ENCODE measurements at regions not wholly inside any gene's neighbourhood (a gene's known extent, or its start where the extent isn't known, plus 50 kb on each side); places are given as distances from the start of the nearest gene placed in this dataset.

DNA sequence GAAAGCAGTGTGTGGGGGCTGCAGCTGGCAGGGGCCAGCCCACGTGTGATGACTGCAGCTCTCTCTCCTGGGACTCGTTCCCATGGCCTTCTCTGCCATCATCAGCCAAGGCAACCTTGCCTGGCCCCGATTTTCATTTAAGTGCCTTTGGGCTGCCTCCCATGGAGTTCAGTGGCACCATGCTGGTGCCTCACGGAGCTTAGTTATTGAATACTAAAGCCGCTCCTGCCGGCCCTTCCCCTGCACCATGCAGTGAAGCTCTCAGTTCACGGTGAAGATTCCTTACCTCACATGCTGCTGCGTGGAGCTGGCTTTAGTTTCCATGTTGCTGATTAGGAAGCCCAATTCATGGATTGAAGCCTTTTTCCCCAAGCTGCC, 141.5 kb upstream of the EEPD1 start:
- DNase-seq, result no peak

DNA sequence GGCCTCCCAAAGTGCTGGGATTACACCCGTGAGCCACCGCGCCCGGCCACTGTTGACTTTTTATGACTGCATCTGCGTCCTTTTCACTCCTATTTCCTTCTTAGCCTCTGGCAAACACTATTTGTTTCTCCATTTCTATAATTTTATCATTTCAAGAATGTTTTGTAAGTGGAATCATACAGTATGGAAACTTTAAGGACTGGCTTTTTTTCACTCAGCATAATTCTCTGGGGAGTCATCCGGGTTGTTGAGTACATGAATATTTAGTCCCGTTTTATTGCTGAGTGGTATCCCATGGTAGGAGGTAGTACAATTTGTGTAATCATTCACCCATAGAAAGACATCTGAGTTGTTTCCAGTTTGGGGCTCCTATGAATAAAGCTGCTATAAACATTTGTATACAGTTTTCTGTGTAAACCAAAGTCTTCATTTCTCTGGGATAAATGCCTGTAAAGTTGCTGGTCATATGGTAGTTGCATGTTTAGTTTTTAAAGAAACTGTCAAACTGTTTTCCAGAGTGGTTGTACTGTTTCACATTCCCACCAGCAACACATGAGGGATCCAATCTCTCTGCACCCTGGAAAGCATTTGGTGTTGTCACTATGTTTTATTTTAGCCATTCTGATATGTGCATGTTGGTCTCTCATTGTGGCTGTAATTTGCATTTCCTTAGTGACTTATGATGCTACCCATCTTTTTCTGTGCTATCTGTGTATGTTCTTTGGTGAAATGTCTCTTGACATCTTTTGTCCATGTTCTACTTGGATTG, 139.6 kb upstream of the EEPD1 start:
- no peak for DNase-seq

DNA sequence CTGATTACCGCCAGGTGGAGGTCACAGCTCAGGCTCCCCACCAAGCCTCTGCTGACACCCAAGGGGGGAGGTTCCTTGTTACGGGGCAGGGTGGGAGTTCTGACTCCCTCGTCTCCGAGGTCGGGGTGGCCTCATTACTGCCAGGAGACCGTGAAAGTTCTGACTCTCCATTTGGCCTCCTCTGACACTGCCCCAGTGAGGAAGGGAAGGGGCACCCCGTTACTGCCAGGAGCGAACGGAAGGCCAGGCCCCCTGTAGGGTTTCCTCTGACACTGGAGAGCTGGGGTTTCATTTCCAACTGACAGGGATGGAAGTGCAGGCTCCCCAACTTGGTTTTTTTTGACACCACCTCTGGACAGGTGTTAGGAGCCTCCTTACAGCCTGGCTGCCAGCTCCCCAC, 138.1 kb upstream of the EEPD1 start:
- no peak for DNase-seq

DNA sequence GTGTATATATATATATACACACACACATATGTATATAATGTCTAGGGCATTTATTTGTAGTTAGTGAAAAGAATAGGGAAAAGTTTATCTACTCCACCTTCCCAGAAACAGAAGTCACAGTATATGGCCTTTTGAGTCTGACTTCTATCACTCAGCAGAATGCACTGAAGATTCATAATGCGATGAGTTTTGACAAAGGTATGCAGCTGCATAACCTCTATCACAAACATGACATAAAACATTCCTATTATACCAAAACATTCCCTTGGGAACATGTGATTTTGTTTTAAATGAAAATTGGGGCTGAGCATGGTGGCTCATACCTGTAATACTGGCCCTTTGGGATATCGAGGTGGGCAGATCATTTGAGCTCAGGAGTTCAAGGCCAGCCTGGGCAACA, 137.3 kb upstream of the EEPD1 start:
- DNase-seq, result no peak

DNA sequence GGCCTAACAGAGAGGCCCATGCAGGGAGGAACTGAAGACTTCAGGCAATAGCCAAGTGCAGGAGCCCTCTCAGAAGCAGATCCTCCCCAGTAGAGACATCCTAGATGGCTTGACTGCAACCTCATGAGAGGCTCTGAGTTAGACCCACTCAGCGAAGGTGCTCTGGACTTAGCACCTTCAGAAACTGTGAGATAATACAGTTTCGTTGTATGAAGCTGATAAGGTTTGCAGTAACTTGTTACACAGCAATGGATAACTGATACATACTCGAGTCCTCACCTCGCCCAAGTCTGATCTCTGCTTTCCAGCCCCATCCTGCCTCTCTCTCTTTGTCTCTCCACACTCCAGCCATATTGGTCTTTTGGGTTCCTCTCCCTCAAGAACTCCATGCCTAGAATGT, 136.4 kb upstream of the EEPD1 start:
- no peak for DNase-seq

DNA sequence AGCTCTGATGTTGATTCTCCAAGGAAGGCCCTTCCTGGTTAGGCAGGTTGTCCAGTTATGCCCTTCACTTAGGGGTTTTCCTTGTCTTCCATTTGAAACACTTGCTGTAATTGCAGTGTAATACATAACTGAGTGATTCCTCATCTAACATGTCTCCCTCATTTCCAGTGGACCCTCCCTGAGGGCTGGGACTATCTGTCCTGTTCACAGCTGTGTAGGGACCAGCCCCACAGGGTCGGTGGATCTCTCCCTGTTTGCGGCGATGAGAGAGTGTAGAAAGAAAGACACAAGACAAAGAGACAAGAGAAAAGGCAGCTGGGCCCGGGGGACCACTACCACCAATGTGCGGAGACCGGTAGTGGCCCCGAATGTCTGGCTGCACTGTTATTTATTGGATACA, 135.9 kb upstream of the EEPD1 start:
- no peak for DNase-seq

DNA sequence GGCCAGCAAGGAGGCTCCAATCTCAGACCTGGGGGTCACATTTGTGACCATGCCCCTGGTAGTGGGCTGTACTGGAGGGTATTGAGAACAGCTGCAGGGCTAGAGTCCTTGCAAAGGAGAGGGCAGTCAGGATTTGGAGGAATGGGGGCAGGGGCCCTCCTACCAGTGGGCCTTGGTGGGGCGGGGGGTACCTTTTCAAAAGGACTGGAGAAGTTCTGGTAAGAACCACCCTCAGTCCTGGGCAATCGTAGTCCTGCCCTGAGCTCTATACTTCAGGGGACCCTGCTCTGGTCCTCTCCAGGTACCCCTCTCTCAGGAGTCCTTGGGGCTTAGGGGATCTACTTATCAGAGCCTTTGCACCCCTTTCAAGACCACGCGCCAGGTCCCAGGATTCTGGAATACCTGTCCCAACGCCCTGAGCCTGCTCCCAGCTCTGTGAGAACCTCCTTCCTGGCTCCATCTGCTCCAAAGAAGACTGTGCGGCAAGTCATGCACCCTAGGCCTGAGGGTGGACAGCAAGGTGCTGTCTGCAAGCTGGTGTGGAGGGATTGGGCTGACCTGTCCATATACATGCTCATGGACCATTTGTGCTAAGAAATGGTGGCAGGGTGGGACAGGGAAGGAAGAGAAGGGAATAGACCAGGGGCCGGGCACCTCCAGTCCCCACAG, 134.1 kb upstream of the EEPD1 start:
- no peak for DNase-seq

DNA sequence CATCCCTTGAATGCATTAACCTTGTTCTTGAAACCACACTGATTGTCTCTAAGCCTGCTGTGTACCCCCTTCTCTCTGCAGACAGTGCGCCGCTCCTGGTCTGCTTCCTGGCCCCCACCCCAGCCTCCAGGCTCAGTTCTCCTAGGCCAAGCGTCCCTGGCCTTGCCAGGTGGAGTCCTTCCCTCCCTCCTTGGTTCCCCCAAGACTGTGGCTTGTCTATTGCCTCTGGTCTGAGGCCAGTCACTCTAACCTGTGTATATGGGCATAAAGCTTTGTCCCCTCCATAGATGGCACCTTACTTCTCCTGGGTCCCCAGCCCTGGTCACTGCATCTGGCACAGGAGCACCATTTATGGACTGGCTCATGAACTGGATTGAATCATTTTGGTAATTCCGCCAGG, 133.5 kb upstream of the EEPD1 start:
- DNase-seq, result no peak

DNA sequence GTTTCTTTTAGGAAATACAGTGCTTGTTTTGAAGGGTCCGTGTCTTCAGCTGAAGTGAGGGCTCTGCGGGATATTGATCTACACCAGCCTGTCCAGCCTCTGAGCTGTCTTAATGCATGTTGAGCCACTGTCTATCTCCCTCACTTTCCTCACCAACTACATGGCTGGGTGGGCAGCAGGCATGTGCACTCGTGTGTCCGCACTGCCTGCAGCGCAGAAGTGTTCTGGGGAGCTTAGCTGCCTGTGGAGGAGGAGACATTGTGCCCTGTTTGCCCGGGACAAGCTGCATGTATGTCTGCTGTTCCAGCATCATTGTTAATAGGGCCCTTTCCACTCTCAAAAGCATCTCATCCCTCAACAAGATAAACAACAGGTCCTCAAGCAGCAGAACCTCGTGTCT, 133.1 kb upstream of the EEPD1 start:
- no peak for DNase-seq

DNA sequence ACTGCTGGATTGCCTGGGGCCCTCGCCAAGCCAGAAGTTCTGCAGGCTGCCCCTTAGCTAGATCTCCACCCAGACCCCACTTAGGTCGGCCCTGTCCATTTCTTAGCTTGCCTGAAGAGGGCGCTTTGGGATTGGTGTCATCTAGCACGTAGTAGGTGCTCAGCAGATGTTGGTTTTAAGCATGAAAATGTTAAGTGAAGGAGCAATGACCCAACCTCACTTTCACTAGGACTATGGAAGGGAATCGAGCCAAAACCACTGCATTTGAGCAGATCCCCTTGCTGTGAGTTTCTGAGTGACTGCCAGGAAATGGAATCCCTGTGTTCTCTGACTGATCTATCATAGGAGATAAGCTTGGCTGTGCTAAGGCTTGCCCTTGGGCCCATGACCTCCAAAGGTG, 131.7 kb upstream of the EEPD1 start:
- DNase-seq, result peak in 1 of 2 experiments; percentile 17

DNA sequence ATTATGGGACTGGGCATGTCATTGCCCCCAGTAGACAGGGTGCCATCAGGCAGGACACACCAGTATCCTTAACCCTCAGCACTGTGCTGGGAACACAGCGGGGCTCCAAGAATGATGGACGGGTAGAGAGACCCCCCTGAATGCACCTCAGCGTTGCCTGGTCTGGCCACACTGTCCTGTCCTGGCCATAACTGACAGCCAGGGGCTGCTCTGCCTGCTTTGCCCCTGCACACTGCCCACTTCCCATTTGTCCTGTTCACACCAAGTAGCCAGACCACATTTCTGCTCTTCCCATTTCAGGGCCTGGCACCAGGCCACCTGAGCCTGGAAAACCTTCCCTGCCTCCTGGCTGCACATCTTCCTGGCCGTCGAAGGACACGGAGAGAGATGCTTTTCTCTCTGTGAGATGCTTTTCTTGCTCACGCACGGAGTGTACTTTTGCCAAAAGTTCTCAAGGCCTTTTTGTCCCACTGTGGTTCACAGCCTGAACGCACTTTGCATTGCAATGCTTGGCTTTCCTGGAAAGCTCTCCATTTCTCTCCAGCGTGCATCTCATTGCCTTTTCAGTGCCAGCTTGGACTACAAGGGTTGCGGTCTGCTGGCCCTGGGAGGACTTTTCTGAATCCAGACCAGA, 131.0 kb upstream of the EEPD1 start:
- DNase-seq, result no peak

DNA sequence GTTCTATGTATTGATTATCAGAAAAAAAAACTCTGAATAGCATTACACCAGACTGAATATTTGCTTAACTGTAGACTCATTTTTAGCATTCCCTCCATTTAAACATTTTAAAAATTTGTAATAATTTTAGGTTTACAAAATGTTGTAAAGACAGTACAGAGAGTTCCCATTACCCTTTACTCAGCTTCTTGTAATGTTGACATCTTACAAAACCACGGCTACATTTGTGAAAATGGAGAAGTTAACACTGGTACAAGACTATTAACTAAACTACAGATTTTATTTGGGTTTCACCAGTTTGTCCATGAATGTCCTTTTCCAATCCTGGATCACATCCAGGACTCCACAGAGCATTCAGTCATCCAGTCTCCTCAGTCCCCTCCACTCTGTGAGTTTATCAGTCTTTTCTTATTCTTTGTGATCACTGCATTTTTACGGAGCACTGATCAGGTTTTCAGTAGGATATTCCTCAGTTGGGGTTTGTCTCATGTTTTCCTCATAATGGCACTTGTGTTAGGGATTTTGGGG, 130.0 kb upstream of the EEPD1 start:
- no peak for DNase-seq

DNA sequence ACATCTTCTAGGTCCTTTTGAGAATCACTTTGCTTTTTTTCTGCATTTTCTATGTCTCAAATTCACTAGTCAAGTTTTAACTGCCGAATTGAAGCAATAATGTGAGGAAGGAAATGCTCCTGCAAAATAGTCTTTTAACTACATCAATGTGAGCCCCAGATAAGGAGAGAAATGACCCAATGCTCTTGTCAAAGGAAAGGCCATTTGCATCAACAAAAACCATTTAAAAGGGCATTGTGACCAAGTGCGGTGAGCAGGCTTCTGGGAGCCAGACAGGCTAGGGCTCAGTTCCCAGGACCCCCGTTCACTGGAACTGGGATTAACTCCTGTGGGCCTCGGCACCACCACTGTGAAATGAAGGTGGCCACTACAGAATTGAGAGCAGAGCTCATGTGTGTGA, 127.9 kb upstream of the EEPD1 start:
- no peak for DNase-seq

DNA sequence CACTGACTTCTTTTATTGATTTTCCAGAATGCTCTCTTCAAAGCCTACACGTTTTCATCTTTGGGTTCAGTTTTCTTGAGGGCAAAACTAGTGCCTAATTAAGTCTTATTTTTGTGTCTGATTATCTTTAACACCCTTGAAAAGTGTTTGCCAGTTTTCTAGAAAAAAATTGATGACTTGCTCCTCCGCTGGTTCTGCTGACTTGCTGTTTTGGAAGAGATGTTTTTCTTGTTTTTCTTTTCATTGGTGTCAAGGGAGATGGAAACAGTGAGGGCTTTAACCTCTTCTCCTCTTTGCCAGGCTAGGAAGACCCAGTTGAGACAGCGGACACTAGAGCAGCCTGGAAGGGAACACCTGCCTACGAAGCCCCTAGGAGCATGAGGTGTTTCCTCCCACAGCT, 123.7 kb upstream of the EEPD1 start:
- DNase-seq, result no peak

DNA sequence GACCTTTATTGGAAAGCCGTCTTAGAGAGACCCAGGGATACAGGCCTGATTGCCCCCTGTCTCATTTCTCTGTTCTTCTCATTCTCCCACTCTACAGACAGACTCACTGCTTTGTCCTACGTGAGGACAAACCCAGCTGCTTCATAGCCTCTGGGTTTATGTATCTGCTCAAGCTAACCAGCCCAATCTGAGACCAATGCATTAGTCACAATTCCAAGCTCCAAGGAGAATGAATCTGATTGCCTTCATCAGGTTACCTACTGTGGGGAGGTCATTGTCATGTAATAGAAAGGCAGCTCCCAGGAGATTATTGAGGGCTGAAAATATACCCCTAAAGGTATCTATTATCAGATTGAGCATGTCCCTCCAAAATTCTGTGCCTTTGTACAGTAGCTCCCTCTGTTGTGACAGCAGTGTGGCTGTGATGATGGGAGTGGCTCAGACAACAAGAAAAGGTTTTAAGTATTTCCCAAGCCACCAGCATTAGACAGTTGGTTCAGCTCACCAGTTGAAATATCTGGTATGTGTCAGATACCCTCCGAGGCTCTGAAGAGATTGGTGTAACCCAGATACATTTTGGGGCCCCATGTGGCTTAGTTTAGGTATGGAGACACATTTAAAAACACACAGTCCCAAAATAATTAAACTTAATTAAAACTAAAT, 123.1 kb upstream of the EEPD1 start:
- DNase-seq, result no peak

DNA sequence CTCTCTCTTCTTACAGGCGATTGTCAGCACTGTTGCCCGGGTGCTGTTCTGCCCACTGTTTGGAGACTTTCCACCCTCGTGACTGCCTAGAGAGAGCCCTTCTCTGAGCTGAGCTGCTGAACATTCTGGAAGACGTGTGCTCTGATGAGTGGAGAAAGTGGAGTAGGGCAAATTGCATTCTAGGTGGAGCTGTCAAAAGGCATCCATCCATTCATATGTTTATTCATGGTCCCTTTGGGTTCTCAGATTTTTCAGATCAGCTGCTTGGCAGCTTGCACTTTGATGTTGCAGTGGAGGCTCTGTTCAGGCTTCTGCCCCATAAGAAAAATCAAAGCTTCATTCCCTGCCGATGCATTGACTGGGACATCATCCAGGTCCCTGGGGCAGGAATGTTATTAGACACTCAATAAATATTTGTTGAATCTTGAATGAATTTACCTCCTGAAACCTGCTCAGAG, 120.7 kb upstream of the EEPD1 start:
- no peak for DNase-seq

DNA sequence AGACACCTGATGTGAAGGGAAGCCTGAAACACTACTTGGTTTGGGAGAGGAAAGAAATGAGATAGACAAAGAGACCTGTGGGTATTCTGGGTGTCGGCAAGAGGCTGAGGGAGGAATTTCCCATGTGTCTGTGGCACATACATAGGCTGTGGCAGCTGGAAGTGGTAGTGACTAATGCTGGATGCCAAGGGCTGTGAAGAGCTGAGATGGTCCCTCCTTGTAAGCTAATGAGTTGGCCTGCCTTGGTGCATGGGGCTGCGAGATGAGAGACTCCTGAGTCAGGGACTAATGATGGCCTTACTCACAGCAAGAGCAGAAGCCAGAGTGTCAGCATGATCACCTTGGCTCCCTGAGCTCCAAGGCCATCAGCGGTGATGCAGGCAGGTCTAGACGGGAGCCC, 119.0 kb upstream of the EEPD1 start:
- DNase-seq, result no peak

DNA sequence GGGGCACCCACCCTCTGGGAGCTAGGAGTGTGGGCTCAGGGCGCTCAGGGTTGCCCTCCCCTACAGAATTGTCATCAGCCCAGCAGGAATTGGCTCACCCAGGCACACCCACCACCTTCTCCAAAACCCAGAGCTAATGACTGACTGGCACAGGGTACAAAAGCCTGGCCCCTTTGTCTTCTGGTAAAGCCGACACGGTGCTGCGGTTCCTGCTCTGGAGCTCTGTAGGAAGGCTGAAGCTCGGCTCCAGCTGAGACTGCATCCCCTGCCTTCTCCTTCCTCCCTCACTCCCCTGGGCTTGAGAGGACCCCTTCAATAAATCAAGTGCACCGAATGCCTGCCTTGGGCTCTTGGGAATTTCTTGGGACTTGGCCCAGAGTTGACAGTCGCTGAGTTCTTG, 117.9 kb upstream of the EEPD1 start:
- DNase-seq, result no peak

DNA sequence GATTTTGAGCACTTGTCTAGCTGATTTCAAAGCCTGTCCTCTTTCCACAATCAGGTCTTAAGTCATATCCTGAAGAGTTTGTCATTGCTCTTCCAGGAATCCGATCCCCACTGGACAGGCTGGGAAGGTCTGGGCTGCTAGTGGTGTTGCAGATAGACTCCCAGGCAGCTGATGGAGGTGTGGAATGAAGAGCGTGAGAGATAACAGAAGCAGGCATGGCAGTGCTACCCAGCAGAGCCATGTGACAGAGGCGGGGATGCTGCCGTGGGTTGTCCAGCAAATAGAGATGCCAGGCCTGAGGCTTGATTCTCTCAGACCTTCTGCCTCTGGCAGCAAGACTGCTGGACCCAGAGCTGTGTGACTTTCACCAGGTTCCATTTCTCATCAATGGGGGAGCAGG, 116.5 kb upstream of the EEPD1 start:
- no peak for DNase-seq

DNA sequence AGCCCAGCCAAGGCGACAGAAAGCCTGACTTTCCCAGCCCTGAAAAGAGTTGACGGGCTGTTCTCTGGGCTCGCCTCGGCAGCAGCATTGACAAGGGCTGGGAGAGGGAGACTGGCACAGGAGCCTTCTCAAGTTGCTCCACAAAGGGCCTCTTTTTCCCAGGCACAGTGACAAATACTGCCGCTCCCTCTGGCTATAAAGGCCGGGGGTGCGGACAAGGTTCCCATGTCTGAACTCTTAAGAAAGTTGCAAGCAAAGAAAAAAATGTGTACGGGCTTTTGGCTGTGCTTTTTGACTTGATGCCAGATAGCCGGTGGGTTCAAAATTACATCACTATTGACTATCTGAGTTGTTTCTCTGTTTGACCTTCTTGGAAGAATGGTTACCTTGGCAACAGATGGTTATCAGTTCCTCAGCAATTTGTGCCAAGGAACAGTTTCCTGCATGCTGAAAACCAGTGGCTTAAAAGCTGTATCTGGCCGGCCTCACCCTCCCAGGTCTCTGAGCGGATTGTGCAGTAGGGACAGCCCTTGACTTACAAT, 115.9 kb upstream of the EEPD1 start:
- no peak for DNase-seq

DNA sequence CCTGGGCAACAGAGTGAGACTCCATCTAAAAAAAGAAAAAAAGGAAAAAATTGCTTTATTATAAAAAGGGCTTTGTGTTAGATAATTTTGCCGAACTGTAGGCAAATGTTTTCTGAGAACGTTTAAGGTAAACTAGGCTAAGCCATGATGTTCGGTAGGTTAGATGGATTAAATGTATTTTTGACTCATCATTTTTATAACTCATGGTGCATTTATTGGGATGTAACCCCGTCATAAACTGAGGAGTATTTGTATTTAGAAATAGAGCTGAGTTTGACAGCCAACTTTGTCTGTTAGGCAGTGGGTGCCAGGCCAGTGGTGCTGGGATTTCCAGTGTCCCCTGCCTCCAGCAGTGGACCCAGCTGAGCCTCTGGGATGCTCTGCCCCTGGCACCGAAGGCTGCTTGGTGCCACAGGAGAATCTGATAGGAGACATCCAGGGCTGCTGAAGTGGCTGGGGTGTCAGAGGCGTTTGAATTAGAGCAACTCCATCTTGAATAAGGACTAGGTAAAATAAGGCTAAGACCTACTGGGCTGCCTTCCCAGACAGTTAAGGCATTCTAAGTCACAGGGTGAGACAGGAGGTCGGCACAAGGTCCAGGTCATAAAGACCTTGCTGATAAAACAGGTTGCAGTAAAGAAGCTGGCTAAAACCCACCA, 114.9 kb upstream of the EEPD1 start:
- no peak for DNase-seq

DNA sequence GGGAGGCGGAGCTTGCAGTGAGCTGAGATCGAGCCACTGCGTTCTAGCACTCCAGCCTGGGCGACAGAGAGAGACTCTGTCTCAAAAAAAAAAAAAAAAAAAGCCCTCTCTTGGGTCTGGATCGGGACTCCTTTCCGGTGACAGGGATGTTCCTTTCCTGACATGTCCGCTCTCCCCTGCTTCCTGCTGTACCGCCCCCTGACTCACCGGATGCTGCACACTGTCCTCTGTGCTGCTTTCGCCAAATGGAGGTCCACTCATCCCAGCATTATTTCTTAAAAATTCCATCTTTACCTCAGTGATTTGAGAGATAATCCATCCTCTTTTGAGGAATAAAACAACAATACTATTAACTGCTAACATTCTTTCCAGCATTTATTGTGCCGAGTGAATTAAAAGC, 113.8 kb upstream of the EEPD1 start:
- DNase-seq, result no peak

DNA sequence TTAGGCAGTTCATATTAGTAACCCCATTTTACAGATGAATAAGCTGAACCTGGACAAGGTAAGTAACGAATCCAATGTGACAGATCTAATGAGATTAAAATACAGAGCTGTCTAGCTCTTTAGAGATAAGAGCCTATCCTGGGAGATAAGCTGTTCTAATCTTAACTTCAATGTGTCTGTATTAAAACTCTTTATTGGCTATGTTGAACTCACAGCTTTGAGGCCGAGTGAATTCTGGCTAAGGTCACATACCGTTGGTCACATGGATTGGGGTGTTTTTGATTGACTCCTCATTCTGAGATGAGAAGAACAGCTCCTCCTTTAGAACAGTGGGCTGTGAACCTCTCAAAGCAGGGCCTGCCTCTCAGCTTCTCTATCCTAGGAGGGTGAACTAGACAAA, 113.4 kb upstream of the EEPD1 start:
- DNase-seq, result no peak
